Osteoblast (primary cell): ENCODE measurements at regions not wholly inside any gene's neighbourhood (a gene's known extent, or its start where the extent isn't known, plus 50 kb on each side); places are given as distances from the start of the nearest gene placed in this dataset.

Experiments
- DNase-seq: peaks from one replicate; pipeline ENCODE4 v3.0.0; 2011; ENCODE audit warnings: low spot score, mixed read lengths; ENCODE audit not compliant: insufficient read length; ENCODE audit errors: missing footprints
- H2AFZ ChIP-seq: 2 replicates; pipeline ENCODE4 v1.6.0; 2011; ENCODE audit warnings: mild to moderate bottlenecking, low read length
- H3K27ac ChIP-seq: 2 replicates; pipeline ENCODE4 v1.5.1; 2011; ENCODE audit warnings: mild to moderate bottlenecking, low read depth, low read length, moderate library complexity
- H3K27me3 ChIP-seq: 2 replicates; pipeline ENCODE4 v1.6.0; 2012; ENCODE audit warnings: mild to moderate bottlenecking, control low read depth, inconsistent platforms, low read length, moderate library complexity; ENCODE audit not compliant: insufficient read depth
- H3K36me3 ChIP-seq: 2 replicates; pipeline ENCODE4 v1.5.1; 2011; ENCODE audit warnings: mild to moderate bottlenecking, low read length, control low read depth, moderate library complexity; ENCODE audit not compliant: insufficient read depth
- H3K4me1 ChIP-seq: 2 replicates; pipeline ENCODE4 v1.5.1; 2011; ENCODE audit warnings: mild to moderate bottlenecking, low read length, control low read depth, moderate library complexity; ENCODE audit not compliant: insufficient read depth
- H3K4me2 ChIP-seq: 2 replicates; pipeline ENCODE4 v1.6.0; 2011; ENCODE audit warnings: mild to moderate bottlenecking, low read length; ENCODE audit not compliant: insufficient read depth
- H3K4me3 ChIP-seq: fragments of 200-600 bp; sonication (generic); 3 replicates; pipeline ENCODE4 v1.5.1; 2012; ENCODE audit warnings: mild to moderate bottlenecking, low read length, inconsistent platforms; ENCODE audit not compliant: insufficient read depth
- H3K79me2 ChIP-seq: 2 replicates; pipeline ENCODE4 v1.6.0; 2012; ENCODE audit warnings: mild to moderate bottlenecking, low read length, control low read depth, inconsistent platforms; ENCODE audit not compliant: insufficient read depth
- H3K9me3 ChIP-seq: 2 replicates; pipeline ENCODE4 v1.5.1; 2011; ENCODE audit warnings: low read depth, low read length, control low read depth
- H4K20me1 ChIP-seq: 2 replicates; pipeline ENCODE4 v1.6.0; 2012; ENCODE audit warnings: mild to moderate bottlenecking, low read length, control low read depth; ENCODE audit not compliant: insufficient read depth
- TF ChIP-seq, protein P1 (sequence below): IDR thresholded peaks from 2 replicates; pipeline ENCODE4 v1.5.1; 2011; ENCODE audit warnings: mild to moderate bottlenecking, low read depth, low read length, moderate library complexity; ENCODE audit errors: extremely low read depth

DNA sequence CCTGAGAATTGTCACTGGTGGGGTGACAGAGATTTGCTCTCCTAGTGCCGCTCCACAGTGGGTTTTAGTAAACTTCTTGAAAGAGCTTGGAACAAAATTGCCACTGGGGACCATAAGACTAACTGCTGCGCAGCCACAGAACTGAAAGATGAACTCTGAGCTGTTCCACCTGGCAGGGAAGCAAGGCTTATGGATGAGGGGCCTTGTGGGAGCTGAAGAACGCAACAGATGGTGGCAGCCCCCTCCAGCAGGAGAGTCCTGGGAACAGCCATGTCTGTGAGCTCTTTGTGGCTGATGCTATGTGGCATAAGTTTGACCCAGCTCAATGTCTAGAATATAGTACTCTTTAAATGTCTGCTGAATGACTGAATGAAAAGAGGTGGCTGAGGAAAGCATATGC is 66.8 kb upstream of the C2CD4B start:
- Histone ChIP-seq H3K36me3 (no peaks in the 10 kb centered on the region), H3K4me2 (no peak overlapping the region), H3K4me1 (no peaks in the 10 kb centered on the region), H2AFZ (no peak overlapping the region), H3K27ac (no peak overlapping the region), H3K79me2 (no peaks in the 10 kb centered on the region), H4K20me1 (no peaks in the 10 kb centered on the region), H3K9me3 (no peaks in the 10 kb centered on the region), H3K27me3 (peaks cover 23% of the 10 kb centered on the region), H3K4me3 (no peak overlapping the region)
- DNase-seq: no peak
- TF ChIP-seq, protein P1, sequence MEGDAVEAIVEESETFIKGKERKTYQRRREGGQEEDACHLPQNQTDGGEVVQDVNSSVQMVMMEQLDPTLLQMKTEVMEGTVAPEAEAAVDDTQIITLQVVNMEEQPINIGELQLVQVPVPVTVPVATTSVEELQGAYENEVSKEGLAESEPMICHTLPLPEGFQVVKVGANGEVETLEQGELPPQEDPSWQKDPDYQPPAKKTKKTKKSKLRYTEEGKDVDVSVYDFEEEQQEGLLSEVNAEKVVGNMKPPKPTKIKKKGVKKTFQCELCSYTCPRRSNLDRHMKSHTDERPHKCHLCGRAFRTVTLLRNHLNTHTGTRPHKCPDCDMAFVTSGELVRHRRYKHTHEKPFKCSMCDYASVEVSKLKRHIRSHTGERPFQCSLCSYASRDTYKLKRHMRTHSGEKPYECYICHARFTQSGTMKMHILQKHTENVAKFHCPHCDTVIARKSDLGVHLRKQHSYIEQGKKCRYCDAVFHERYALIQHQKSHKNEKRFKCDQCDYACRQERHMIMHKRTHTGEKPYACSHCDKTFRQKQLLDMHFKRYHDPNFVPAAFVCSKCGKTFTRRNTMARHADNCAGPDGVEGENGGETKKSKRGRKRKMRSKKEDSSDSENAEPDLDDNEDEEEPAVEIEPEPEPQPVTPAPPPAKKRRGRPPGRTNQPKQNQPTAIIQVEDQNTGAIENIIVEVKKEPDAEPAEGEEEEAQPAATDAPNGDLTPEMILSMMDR: no peak

DNA sequence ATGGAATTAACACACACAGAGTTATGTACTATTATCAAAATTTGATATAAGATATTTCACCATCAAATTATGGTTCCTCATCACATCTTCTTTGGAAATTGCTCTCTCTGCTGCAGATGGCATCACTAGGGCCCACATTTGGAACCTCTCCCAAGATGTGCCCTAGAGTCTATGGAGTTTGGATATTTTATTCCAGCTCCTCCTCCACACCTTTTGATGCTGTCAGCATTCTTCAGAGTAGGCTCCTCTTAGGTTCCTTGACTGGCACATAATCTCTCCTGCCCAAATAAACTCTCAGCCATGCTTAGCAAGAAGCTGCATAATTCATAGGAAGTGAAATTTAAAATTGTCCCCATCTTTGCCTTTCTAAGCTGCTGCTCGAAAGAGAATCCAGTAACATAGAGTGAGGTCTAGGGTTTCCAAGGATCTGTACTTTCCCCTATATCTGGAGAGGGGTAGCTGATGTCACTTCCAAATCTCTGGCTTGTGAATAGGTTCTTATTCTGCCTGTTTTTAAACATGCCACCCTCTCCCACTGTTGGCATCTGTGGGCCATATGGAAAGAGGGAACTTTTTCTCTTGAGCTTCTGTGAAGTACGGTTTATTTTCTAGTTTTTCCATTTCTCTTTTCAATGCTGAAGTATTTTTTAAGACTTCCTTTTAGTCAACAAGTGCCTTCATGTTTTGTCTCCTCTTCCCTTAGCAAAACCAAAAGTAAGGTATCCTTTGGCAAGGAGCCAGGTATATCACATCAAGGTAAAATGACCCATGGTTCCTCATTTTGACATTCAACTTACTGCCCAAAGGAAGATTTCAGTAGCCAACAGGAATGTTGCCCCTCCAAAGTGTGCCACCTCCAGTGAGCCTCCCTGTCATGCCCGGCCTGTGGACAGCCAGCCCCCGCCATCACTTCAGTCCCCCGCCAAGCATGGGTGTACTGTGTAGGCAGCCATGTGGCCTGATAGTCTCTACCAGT is 75.3 kb upstream of the C2CD4B start:
- Histone ChIP-seq H3K4me3 (no peak overlapping the region), H3K36me3 (no peaks in the 10 kb centered on the region), H2AFZ (no peak overlapping the region), H4K20me1 (no peaks in the 10 kb centered on the region), H3K27me3 (no peaks in the 10 kb centered on the region), H3K4me1 (no peaks in the 10 kb centered on the region), H3K9me3 (no peaks in the 10 kb centered on the region), H3K79me2 (no peaks in the 10 kb centered on the region), H3K4me2 (no peak overlapping the region), H3K27ac (no peak overlapping the region)
- DNase-seq: peak; percentile 34
- TF ChIP-seq, protein P1: no peak

DNA sequence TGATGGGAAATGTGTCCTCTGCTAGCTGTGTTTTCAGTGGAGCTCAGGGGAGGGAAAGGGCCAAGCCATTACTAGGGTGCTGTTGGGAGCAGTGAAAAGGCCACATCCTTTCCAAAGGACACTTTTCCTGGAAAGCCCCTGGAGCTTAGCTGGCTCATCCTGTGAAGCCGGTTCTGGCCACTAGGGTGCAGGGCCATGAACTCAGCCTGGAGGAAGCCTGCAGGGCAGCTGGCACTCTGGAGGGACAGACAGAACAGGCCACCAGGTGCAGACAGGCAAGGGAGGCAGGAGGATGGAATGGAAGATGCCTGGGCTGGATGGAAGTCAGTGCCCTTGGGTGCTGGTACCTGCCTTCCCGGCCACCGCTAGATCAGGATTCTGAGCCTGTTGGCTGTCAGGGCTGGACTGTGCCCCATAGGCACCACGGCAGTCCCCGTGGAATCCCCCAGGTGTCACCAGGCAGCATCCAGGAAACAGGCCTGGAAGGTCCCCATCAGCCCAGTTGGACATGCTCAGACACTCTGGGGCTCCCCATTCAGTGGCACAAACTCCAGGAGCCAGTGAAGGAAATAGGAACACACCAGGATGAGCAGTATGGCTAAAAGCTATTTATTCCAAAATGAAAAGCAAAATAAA is 76.2 kb upstream of the C2CD4B start:
- Histone ChIP-seq H3K9me3 (no peaks in the 10 kb centered on the region), H3K27me3 (peaks cover 1% of the 10 kb centered on the region), H3K27ac (no peak overlapping the region), H3K36me3 (no peaks in the 10 kb centered on the region), H4K20me1 (no peaks in the 10 kb centered on the region), H3K4me1 (no peaks in the 10 kb centered on the region), H2AFZ (no peak overlapping the region), H3K4me3 (no peak overlapping the region), H3K4me2 (no peak overlapping the region), H3K79me2 (no peaks in the 10 kb centered on the region)
- TF ChIP-seq, protein P1: peak; percentile 57
- no peak for DNase-seq

DNA sequence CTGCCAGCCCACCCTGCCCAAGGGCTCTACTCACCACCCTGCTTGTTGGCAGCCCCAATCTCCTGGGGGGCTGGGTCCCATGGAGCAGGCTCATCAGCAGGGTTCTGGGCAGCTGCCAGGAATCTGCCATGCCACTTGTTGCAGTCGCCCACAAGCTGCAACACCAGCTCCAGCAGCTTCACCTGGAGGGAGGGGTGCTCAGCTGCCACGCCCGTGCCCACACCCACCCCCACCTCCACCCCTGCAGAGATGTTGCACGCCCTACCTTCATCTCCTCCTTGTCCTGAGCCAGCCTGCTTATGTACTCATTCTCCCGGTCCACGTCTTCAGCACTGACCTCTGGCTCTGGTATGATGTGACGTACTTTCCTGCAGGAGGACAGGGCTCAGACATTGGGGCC is 77.9 kb upstream of the C2CD4B start:
- TF ChIP-seq, protein P1: no peak
- Histone ChIP-seq H2AFZ (no peak overlapping the region), H3K9me3 (no peaks in the 10 kb centered on the region), H3K4me3 (no peak overlapping the region), H3K36me3 (no peaks in the 10 kb centered on the region), H3K27ac (no peak overlapping the region), H3K79me2 (no peaks in the 10 kb centered on the region), H3K4me1 (no peaks in the 10 kb centered on the region), H3K27me3 (peaks cover 4% of the 10 kb centered on the region), H4K20me1 (no peaks in the 10 kb centered on the region), H3K4me2 (no peak overlapping the region)
- DNase-seq: no peak
